ENCODE measurements at regions not wholly inside any gene's neighbourhood (a gene's known extent, or its start where the extent isn't known, plus 50 kb on each side); places are given as distances from the start of the nearest gene placed in this dataset.
"Not testable (repeated sequence)": the region's sequence is repeated elsewhere in the genome, so short reads cannot be mapped to it uniquely, and the experiment has no call there.

GRCh38 chr2:52341732-52342131 lies 1309.8 kb upstream of the NRXN1 start:
- Histone ChIP-seq H3K9me3 (no peaks in the 10 kb centered on the region), H3K36me3 (no peaks in the 10 kb centered on the region), H3K27me3 (replicated peaks; ENCODE audit: insufficient read depth) (no peaks in the 10 kb centered on the region), H3K4me1 (ENCODE audit: control insufficient read depth in 1 of 2, low read depth in 2 of 2) (no peaks in the 10 kb centered on the region), H3K27ac (no peak overlapping the region), H3K4me3 (no peak overlapping the region)
- ATAC-seq (ENCODE audit: insufficient number of reproducible peaks, low FRiP score, low read depth) (no peak), DNase-seq (ENCODE audit: low spot score) (no peak)
- no peak for TF ChIP-seq CTCF (IDR thresholded peaks at IDR 0.05)

- TF ChIP-seq CTCF (IDR thresholded peaks at IDR 0.05) = no peak
- DNase-seq (ENCODE audit: low spot score) = no peak
- no peak for ATAC-seq (ENCODE audit: insufficient number of reproducible peaks, low FRiP score, low read depth)
Observed at GRCh38 chr2:52340171-52340570, 1308.2 kb upstream of the NRXN1 start.

GRCh38 chr2:52337786-52338185 lies 1305.9 kb upstream of the NRXN1 start:
- H3K4me3 ChIP-seq; H3K9me3 ChIP-seq; H3K4me1 ChIP-seq (ENCODE audit: control insufficient read depth in 1 of 2, low read depth in 2 of 2); H3K36me3 ChIP-seq; DNase-seq (ENCODE audit: low spot score); H3K27ac ChIP-seq; ATAC-seq (ENCODE audit: insufficient number of reproducible peaks, low FRiP score, low read depth); H3K27me3 ChIP-seq (replicated peaks; ENCODE audit: insufficient read depth): not testable (repeated sequence)

More at GRCh38 chr2:52340171-52340570, 1308.2 kb upstream of the NRXN1 start:
- H3K9me3 ChIP-seq = no peaks in the 10 kb centered on the region
- no peak overlapping the region for H3K4me3 ChIP-seq
- H3K36me3 ChIP-seq = no peaks in the 10 kb centered on the region
- no peaks in the 10 kb centered on the region for H3K27me3 ChIP-seq (replicated peaks; ENCODE audit: insufficient read depth)
- no peaks in the 10 kb centered on the region for H3K4me1 ChIP-seq (ENCODE audit: control insufficient read depth in 1 of 2, low read depth in 2 of 2)
- H3K27ac ChIP-seq = no peak overlapping the region

GRCh38 chr2:52336951-52337350 lies 1305.0 kb upstream of the NRXN1 start:
- no peaks in the 10 kb centered on the region for H3K4me1 ChIP-seq (ENCODE audit: control insufficient read depth in 1 of 2, low read depth in 2 of 2)
- H3K27ac ChIP-seq = no peak overlapping the region
- H3K36me3 ChIP-seq = no peaks in the 10 kb centered on the region
- DNase-seq (ENCODE audit: low spot score) = no peak
- H3K4me3 ChIP-seq = no peak overlapping the region
- TF ChIP-seq CTCF (IDR thresholded peaks at IDR 0.05) = no peak
- H3K27me3 ChIP-seq (replicated peaks; ENCODE audit: insufficient read depth) = no peaks in the 10 kb centered on the region
- no peaks in the 10 kb centered on the region for H3K9me3 ChIP-seq
- no peak for ATAC-seq (ENCODE audit: insufficient number of reproducible peaks, low FRiP score, low read depth)

- no peak overlapping the region for H3K4me3 ChIP-seq
- no peaks in the 10 kb centered on the region for H3K9me3 ChIP-seq
- no peaks in the 10 kb centered on the region for H3K4me1 ChIP-seq (ENCODE audit: control insufficient read depth in 1 of 2, low read depth in 2 of 2)
- no peaks in the 10 kb centered on the region for H3K27me3 ChIP-seq (replicated peaks; ENCODE audit: insufficient read depth)
- DNase-seq (ENCODE audit: low spot score) = no peak
- ATAC-seq (ENCODE audit: insufficient number of reproducible peaks, low FRiP score, low read depth) = no peak
- TF ChIP-seq CTCF (IDR thresholded peaks at IDR 0.05) = no peak
- H3K27ac ChIP-seq = no peak overlapping the region
- no peaks in the 10 kb centered on the region for H3K36me3 ChIP-seq
Observed at GRCh38 chr2:52335727-52336126, 1303.8 kb upstream of the NRXN1 start.

GRCh38 chr2:52334185-52334584 lies 1302.3 kb upstream of the NRXN1 start:
- no peaks in the 10 kb centered on the region for H3K4me1 ChIP-seq (ENCODE audit: control insufficient read depth in 1 of 2, low read depth in 2 of 2)
- H3K9me3 ChIP-seq = no peaks in the 10 kb centered on the region
- ATAC-seq (ENCODE audit: insufficient number of reproducible peaks, low FRiP score, low read depth) = no peak
- no peak overlapping the region for H3K4me3 ChIP-seq
- H3K36me3 ChIP-seq = no peaks in the 10 kb centered on the region
- H3K27me3 ChIP-seq (replicated peaks; ENCODE audit: insufficient read depth) = no peaks in the 10 kb centered on the region
- no peak for TF ChIP-seq CTCF (IDR thresholded peaks at IDR 0.05)
- no peak overlapping the region for H3K27ac ChIP-seq
- DNase-seq (ENCODE audit: low spot score) = no peak

All from thoracic aorta (tissue), 2 donors.